GM12878 (cell line): ENCODE measurements at regions not wholly inside any gene's neighbourhood (a gene's known extent, or its start where the extent isn't known, plus 50 kb on each side); places are given as distances from the start of the nearest gene placed in this dataset.

Source experiments
- ASH2L ChIP-seq: fragments of 300-600, 200-600 bp; sonication (generic); IDR thresholded peaks from 2 replicates; pipeline ENCODE4 v1.6.1; 2017; ENCODE audit warnings: low read depth, mild to moderate bottlenecking, borderline replicate concordance
- BCL11A ChIP-seq: IDR thresholded peaks from 2 replicates; pipeline ENCODE4 v1.6.1; 2011; ENCODE audit warnings: low read depth, low read length
- CBX5 ChIP-seq: sonication (generic); IDR thresholded peaks from 2 replicates; pipeline ENCODE4 v1.6.1; 2016; ENCODE audit warnings: low read depth, moderate library complexity, mild to moderate bottlenecking, inconsistent platforms
- CHD4 ChIP-seq: fragments of 200-600 bp; sonication (generic); IDR thresholded peaks from 2 replicates; pipeline ENCODE4 v1.6.1; 2016; ENCODE audit warnings: mild to moderate bottlenecking
- DPF2 ChIP-seq: fragments of 450-650 bp; IDR thresholded peaks from 2 replicates; pipeline ENCODE4 v1.6.1; 2017; ENCODE audit warnings: mild to moderate bottlenecking
- EED ChIP-seq: sonication (generic); IDR thresholded peaks from 2 replicates; pipeline ENCODE4 v1.6.1; 2016; ENCODE audit warnings: antibody characterized with exemption, low read depth
- EGR1 ChIP-seq, 2 experiments: IDR thresholded peaks; 1 replicate in 1 of 2; 2 replicates in 1 of 2; pipeline ENCODE4 v1.6.1; 2011 to 2012; ENCODE audit warnings: low read depth in 2 of 2, low read length in 2 of 2, borderline replicate concordance in 1 of 2, mild to moderate bottlenecking in 1 of 2, moderate library complexity in 1 of 2
- HDAC2 ChIP-seq: fragments of 200-600 bp; sonication (generic); IDR thresholded peaks from 2 replicates; pipeline ENCODE4 v1.6.1; 2017
- HDGF ChIP-seq: fragments of 450-650 bp; IDR thresholded peaks from 2 replicates; pipeline ENCODE4 v1.6.1; 2016; ENCODE audit warnings: antibody characterized with exemption
- KAT2A ChIP-seq: conservative IDR thresholded peaks from 2 replicates; pipeline ENCODE4 v1.6.1; 2011; ENCODE audit warnings: low read depth, low read length; ENCODE audit not compliant: control insufficient read depth
- KDM1A ChIP-seq: fragments of 200-600 bp; sonication (generic); IDR thresholded peaks from 2 replicates; pipeline ENCODE4 v1.6.1; 2016; ENCODE audit warnings: borderline replicate concordance
- MEF2B ChIP-seq: fragments of 450-650 bp; IDR thresholded peaks from 2 replicates; pipeline ENCODE4 v1.6.1; 2018; ENCODE audit warnings: mild to moderate bottlenecking, moderate library complexity; ENCODE audit not compliant: partially characterized antibody, poor library complexity, severe bottlenecking
- MTA2 ChIP-seq: fragments of 450-650 bp; IDR thresholded peaks from 2 replicates; pipeline ENCODE4 v1.6.1; 2016; ENCODE audit warnings: low read depth, mild to moderate bottlenecking, moderate library complexity
- MXI1 ChIP-seq: fragments of 150-350 bp; IDR thresholded peaks from 2 replicates; pipeline ENCODE4 v1.6.1; 2011; ENCODE audit warnings: low read depth, mild to moderate bottlenecking, inconsistent platforms, low read length, improper control_type of control experiment
- NFIC ChIP-seq: IDR thresholded peaks from 2 replicates; pipeline ENCODE4 v1.6.1; 2012; ENCODE audit warnings: low read depth, mild to moderate bottlenecking, inconsistent platforms, low read length, moderate library complexity
- POLR2AphosphoS2 ChIP-seq: IDR thresholded peaks from 2 replicates; pipeline ENCODE4 v1.6.1; 2011; ENCODE audit warnings: low read depth, mild to moderate bottlenecking, low read length, improper control_type of control experiment, moderate library complexity
- RBBP5 ChIP-seq: fragments of 200-600 bp; sonication (generic); conservative IDR thresholded peaks from 2 replicates; pipeline ENCODE4 v1.6.1; 2016
- RFX5 ChIP-seq: IDR thresholded peaks from 2 replicates; pipeline ENCODE4 v1.6.1; 2011; ENCODE audit warnings: low read depth, low read length, improper control_type of control experiment
- SMAD1 ChIP-seq: fragments of 450-650 bp; IDR thresholded peaks from 2 replicates; pipeline ENCODE4 v1.6.1; 2018; ENCODE audit warnings: mild to moderate bottlenecking, low read depth; ENCODE audit not compliant: partially characterized antibody
- SMC3 ChIP-seq: IDR thresholded peaks from 2 replicates; pipeline ENCODE4 v1.6.1; 2011; ENCODE audit warnings: low read length, improper control_type of control experiment, borderline replicate concordance
- SP1 ChIP-seq: IDR thresholded peaks from one replicate; pipeline ENCODE4 v1.6.1; 2011; ENCODE audit warnings: low read depth, low read length
- SPI1 ChIP-seq: IDR thresholded peaks from 2 replicates; pipeline ENCODE4 v1.6.1; 2011; ENCODE audit warnings: low read depth, mild to moderate bottlenecking, low read length, moderate library complexity, borderline replicate concordance; ENCODE audit not compliant: insufficient read depth
- STAT1 ChIP-seq: fragments of 450-650 bp; conservative IDR thresholded peaks from 2 replicates; pipeline ENCODE4 v1.6.1; 2014; ENCODE audit warnings: antibody characterized with exemption, mild to moderate bottlenecking
- YY1 ChIP-seq: IDR thresholded peaks from 2 replicates; pipeline ENCODE4 v1.6.1; 2011; ENCODE audit warnings: low read depth, mild to moderate bottlenecking, low read length
- ZNF24 ChIP-seq: fragments of 450-650 bp; IDR thresholded peaks from 2 replicates; pipeline ENCODE4 v1.6.1; 2017; ENCODE audit warnings: antibody characterized with exemption, mild to moderate bottlenecking
- ZNF622 ChIP-seq: fragments of 450-650 bp; IDR thresholded peaks from 2 replicates; pipeline ENCODE4 v1.6.1; 2017; ENCODE audit warnings: mild to moderate bottlenecking, inconsistent platforms
- TF ChIP-seq, protein P1 (sequence below): fragments of 150-350 bp; IDR thresholded peaks from 2 replicates; pipeline ENCODE4 v1.6.1; 2014; ENCODE audit warnings: mild to moderate bottlenecking, low read depth, low read length
- TF ChIP-seq, protein P2 (sequence below): IDR thresholded peaks from 2 replicates; pipeline ENCODE4 v1.6.1; 2012; ENCODE audit warnings: low read depth, low read length, improper control_type of control experiment

DNA sequence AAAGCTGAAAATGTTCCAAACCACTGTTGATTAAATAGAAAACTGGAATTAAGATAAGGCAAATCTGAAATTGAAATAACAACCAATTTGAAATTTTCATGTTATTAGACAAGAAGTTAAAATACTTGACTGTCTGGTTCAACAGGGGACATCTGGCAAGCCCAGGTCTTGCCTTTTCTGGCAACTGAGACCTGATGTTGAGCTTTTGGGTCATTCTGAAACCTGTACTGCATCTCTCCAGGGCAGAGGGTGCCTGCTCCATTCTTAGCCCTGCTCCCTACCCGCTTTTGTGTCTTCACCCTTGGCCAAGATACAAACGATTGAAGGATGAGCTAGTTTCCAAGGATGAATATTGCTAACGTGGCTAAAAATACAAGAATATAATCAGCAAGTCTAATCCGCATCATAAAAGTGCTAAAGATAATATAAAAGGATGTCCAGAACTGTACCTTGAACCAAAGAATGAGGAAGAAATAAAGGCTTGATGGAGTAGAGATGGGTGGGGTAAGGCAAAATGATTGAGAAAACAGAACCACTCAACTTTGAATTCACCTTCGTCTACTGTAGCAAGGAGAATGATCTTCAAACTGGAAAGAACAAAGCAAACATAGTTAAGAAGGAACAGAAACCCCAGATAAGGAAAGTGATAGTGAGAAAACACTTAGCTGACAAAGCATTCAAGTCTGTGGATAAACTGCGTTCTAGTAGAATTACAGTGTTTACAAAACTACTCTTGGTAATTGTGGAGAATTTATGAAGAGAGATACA lies 109.8 kb upstream of the MAN1A1 start (continued):
- TF ChIP-seq ZNF622 (no peak), RFX5 (no peak), SPI1 (peak; percentile 78), HDGF (0 out of 2 replicates have a peak, but pooled peaks have one; percentile 47), SMAD1 (no peak), DPF2 (no peak), SMC3 (no peak), YY1 (no peak), RBBP5 (no peak), SP1 (no peak), ZNF24 (0 out of 2 replicates have a peak, but pooled peaks have one; percentile 28), NFIC (peak; percentile 56), EED (no peak), POLR2AphosphoS2 (no peak), BCL11A (no peak), CHD4 (no peak), MXI1 (no peak), ASH2L (0 out of 2 replicates have a peak, but pooled peaks have one; percentile 46), CBX5 (no peak), HDAC2 (no peak), KDM1A (no peak), MTA2 (peak; percentile 36; the same call in 1 of the 2 replicates), KAT2A (no peak), MEF2B (peak; percentile 12), EGR1 (IDR thresholded peaks at IDR 0.05; ENCODE audit: borderline replicate concordance in 1 of 2, low read depth in 2 of 2, low read length in 2 of 2) (no peak), STAT1 (no peak)
- TF ChIP-seq, protein P1, sequence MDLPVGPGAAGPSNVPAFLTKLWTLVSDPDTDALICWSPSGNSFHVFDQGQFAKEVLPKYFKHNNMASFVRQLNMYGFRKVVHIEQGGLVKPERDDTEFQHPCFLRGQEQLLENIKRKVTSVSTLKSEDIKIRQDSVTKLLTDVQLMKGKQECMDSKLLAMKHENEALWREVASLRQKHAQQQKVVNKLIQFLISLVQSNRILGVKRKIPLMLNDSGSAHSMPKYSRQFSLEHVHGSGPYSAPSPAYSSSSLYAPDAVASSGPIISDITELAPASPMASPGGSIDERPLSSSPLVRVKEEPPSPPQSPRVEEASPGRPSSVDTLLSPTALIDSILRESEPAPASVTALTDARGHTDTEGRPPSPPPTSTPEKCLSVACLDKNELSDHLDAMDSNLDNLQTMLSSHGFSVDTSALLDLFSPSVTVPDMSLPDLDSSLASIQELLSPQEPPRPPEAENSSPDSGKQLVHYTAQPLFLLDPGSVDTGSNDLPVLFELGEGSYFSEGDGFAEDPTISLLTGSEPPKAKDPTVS = no peak
- TF ChIP-seq, protein P2, sequence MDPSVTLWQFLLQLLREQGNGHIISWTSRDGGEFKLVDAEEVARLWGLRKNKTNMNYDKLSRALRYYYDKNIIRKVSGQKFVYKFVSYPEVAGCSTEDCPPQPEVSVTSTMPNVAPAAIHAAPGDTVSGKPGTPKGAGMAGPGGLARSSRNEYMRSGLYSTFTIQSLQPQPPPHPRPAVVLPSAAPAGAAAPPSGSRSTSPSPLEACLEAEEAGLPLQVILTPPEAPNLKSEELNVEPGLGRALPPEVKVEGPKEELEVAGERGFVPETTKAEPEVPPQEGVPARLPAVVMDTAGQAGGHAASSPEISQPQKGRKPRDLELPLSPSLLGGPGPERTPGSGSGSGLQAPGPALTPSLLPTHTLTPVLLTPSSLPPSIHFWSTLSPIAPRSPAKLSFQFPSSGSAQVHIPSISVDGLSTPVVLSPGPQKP = no peak
